ENCODE measurements at regions not wholly inside any gene's neighbourhood (a gene's known extent, or its start where the extent isn't known, plus 50 kb on each side); places are given as distances from the start of the nearest gene placed in this dataset.

GRCh38 chr17:70378076-70378475, 208.7 kb downstream of the KCNJ2 start:
- TF ChIP-seq GATA2 (IDR thresholded peaks at IDR 0.05; ENCODE audit: insufficient read depth, insufficient read length, low read depth, low read length) (no peak), CTCF (IDR thresholded peaks at IDR 0.05; ENCODE audit: extremely low read depth in 1 of 2, insufficient read depth in 1 of 2, low read depth in 1 of 2, low read length in 2 of 2) (no peak)

Data from endothelial cell of umbilical vein (primary cell).